ENCODE measurements at regions not wholly inside any gene's neighbourhood (a gene's known extent, or its start where the extent isn't known, plus 50 kb on each side); places are given as distances from the start of the nearest gene placed in this dataset.

DNA sequence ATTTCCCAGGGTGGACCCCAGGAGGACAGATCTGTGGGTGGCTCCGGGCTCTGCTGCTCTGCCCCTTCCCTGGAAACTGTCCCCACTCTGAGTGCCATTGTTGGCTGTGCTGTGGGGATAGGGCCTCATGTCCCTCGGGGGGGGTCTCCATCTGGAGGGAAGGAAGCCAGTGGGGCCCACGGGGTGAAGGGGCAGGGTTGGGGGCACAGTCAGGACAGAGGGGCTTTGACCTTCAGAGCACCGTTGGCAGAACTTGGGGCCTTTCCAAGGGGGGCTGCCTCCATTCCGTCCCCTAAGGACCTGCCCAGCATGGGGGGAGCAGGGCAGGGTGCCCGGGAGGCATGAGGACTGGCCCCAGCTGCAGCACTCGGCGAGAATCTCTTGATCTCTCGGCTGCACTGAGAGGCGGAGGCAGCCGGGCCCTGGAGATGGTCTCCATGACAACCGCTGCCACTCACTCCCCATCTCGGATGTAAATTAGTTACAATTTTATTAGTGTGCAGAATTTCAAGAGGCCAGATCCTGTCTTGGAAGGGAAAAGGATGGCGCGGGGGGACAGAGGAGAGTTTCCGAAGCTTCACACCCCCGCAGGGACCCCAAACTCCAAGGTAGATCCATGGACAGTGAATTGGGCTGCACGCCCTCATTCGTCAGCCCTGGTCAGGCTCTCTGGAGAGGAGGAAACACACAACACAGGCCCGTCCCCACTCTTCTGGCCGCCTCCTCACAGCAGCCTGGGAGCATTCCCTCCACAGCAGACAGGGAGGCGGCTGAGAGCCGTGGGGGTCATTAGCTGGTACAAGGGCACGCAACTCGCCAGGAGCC, 216.2 kb upstream of the IER5L start:
- H3K4me3 ChIP-seq (ENCODE audit: low read depth, low read length): no peak overlapping the region
- no peaks in the 10 kb centered on the region for H3K36me3 ChIP-seq (ENCODE audit: control insufficient read depth, insufficient read depth, low read length)
- no peak for TF ChIP-seq CTCF (IDR thresholded peaks at IDR 0.05; ENCODE audit: insufficient read depth, low read length, severe bottlenecking)
- no peak for DNase-seq (ENCODE audit: low read depth)
- no peak for FAIRE-seq
- peaks cover 1% of the 10 kb centered on the region for H3K27me3 ChIP-seq (ENCODE audit: control insufficient read depth, insufficient read depth, low read length)

GRCh38 chr9:129393064-129393463, 215.0 kb upstream of the IER5L start:
- no peaks in the 10 kb centered on the region for H3K36me3 ChIP-seq (ENCODE audit: control insufficient read depth, insufficient read depth, low read length)
- H3K4me3 ChIP-seq (ENCODE audit: low read depth, low read length): no peak overlapping the region
- TF ChIP-seq CTCF (IDR thresholded peaks at IDR 0.05; ENCODE audit: insufficient read depth, low read length, severe bottlenecking): no peak
- peaks cover 1% of the 10 kb centered on the region for H3K27me3 ChIP-seq (ENCODE audit: control insufficient read depth, insufficient read depth, low read length)
- FAIRE-seq (no peak), DNase-seq (ENCODE audit: low read depth) (no peak)

- no peak for FAIRE-seq
These were observed 214.1 kb upstream of the IER5L start for GRCh38 chr9:129392093-129392541.

DNA sequence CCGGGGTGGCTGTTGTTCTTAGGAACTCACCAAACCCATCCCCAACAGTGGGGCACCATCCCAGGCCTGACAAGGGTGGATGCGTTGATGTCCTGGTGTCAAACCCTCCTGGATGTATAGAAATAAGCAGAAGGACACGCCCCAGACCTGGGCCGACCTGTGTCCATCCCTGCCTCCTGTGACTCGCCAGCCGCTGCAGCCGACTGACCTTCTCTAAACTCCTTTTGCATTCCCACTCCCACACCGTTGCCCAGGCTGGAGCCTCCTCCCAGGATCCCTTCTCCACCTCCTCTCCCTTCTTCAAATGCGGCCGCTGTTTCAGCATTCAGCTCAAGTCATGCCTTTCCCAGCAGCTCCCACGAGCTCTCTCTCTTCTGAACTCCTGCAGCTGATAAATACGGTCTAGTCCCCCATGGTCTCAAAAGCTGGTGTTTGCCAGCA, 213.2 kb upstream of the IER5L start:
- FAIRE-seq: no peak
- H3K4me3 ChIP-seq (ENCODE audit: low read depth, low read length): no peak overlapping the region
- peaks cover 1% of the 10 kb centered on the region for H3K27me3 ChIP-seq (ENCODE audit: control insufficient read depth, insufficient read depth, low read length)
- TF ChIP-seq CTCF (IDR thresholded peaks at IDR 0.05; ENCODE audit: insufficient read depth, low read length, severe bottlenecking): no peak
- no peak for DNase-seq (ENCODE audit: low read depth)
- no peaks in the 10 kb centered on the region for H3K36me3 ChIP-seq (ENCODE audit: control insufficient read depth, insufficient read depth, low read length)

More at GRCh38 chr9:129392093-129392541, 214.1 kb upstream of the IER5L start:
- no peak overlapping the region for H3K4me3 ChIP-seq (ENCODE audit: low read depth, low read length)
- no peak for DNase-seq (ENCODE audit: low read depth)
- H3K27me3 ChIP-seq (ENCODE audit: control insufficient read depth, insufficient read depth, low read length): peaks cover 1% of the 10 kb centered on the region
- TF ChIP-seq CTCF (IDR thresholded peaks at IDR 0.05; ENCODE audit: insufficient read depth, low read length, severe bottlenecking): no peak
- no peaks in the 10 kb centered on the region for H3K36me3 ChIP-seq (ENCODE audit: control insufficient read depth, insufficient read depth, low read length)

GRCh38 chr9:129390541-129390940, 212.5 kb upstream of the IER5L start:
- DNase-seq (ENCODE audit: low read depth) (no peak), FAIRE-seq (no peak)
- Histone ChIP-seq H3K27me3 (ENCODE audit: control insufficient read depth, insufficient read depth, low read length) (peaks cover 1% of the 10 kb centered on the region), H3K4me3 (ENCODE audit: low read depth, low read length) (no peak overlapping the region), H3K36me3 (ENCODE audit: control insufficient read depth, insufficient read depth, low read length) (no peaks in the 10 kb centered on the region)
- TF ChIP-seq CTCF (IDR thresholded peaks at IDR 0.05; ENCODE audit: insufficient read depth, low read length, severe bottlenecking): no peak
